ENCODE measurements at regions not wholly inside any gene's neighbourhood (a gene's known extent, or its start where the extent isn't known, plus 50 kb on each side); places are given as distances from the start of the nearest gene placed in this dataset.

- H3K4me1 ChIP-seq (replicated peaks), result no peaks in the 10 kb centered on the region
- H3K4me3 ChIP-seq, result no peak overlapping the region
- H3K9me3 ChIP-seq, result no peaks in the 10 kb centered on the region
- H3K27me3 ChIP-seq (replicated peaks; ENCODE audit: insufficient read depth), result no peaks in the 10 kb centered on the region
- H3K27ac ChIP-seq, result no peak overlapping the region
- 94% methylated on average over 1 of the region's 1 CpG for WGBS
- H3K36me3 ChIP-seq, result no peaks in the 10 kb centered on the region
- no peak for DNase-seq (ENCODE audit: low spot score)
- intact Hi-C loops (cut with DNase I), result no loop called here
- TF ChIP-seq POLR2A (IDR thresholded peaks at IDR 0.05) (no peak), POLR2AphosphoS5 (IDR thresholded peaks at IDR 0.05) (no peak), CTCF (IDR thresholded peaks at IDR 0.05) (no peak)
Observed at GRCh38 chr2:223524066-223524465, 78.1 kb downstream of the SCG2 start.

GRCh38 chr2:223526106-223526505 is 76.1 kb downstream of the SCG2 start:
- H3K27ac ChIP-seq, result no peak overlapping the region
- no peak for DNase-seq (ENCODE audit: low spot score)
- H3K4me3 ChIP-seq, result no peak overlapping the region
- no peaks in the 10 kb centered on the region for H3K4me1 ChIP-seq (replicated peaks)
- no peaks in the 10 kb centered on the region for H3K36me3 ChIP-seq
- intact Hi-C loops (cut with DNase I), result no loop called here
- H3K27me3 ChIP-seq (replicated peaks; ENCODE audit: insufficient read depth), result no peaks in the 10 kb centered on the region
- TF ChIP-seq CTCF (IDR thresholded peaks at IDR 0.05), result no peak
- no peaks in the 10 kb centered on the region for H3K9me3 ChIP-seq

GRCh38 chr2:223528036-223528435 is 74.1 kb downstream of the SCG2 start:
- Histone ChIP-seq H3K9me3 (no peaks in the 10 kb centered on the region), H3K27ac (no peak overlapping the region), H3K4me3 (no peak overlapping the region), H3K4me1 (replicated peaks) (no peaks in the 10 kb centered on the region), H3K36me3 (no peaks in the 10 kb centered on the region), H3K27me3 (replicated peaks; ENCODE audit: insufficient read depth) (no peaks in the 10 kb centered on the region)
- intact Hi-C loops (cut with DNase I), result no loop called here
- TF ChIP-seq POLR2A (IDR thresholded peaks at IDR 0.05) (no peak), CTCF (IDR thresholded peaks at IDR 0.05) (no peak)
- no peak for DNase-seq (ENCODE audit: low spot score)
- WGBS, result 49% methylated on average over 5 of the region's 5 CpGs

- Histone ChIP-seq H3K27ac (no peak overlapping the region), H3K36me3 (no peaks in the 10 kb centered on the region), H3K9me3 (no peaks in the 10 kb centered on the region), H3K27me3 (replicated peaks; ENCODE audit: insufficient read depth) (no peaks in the 10 kb centered on the region), H3K4me1 (replicated peaks) (no peaks in the 10 kb centered on the region), H3K4me3 (no peak overlapping the region)
- 88% methylated on average over 3 of the region's 3 CpGs for WGBS
- intact Hi-C loops (cut with DNase I), result no loop called here
- DNase-seq (ENCODE audit: low spot score), result no peak
- TF ChIP-seq POLR2A (IDR thresholded peaks at IDR 0.05) (no peak), CTCF (IDR thresholded peaks at IDR 0.05) (no peak), POLR2AphosphoS5 (IDR thresholded peaks at IDR 0.05) (no peak)
Observed at GRCh38 chr2:223529696-223530095, 72.5 kb downstream of the SCG2 start.

GRCh38 chr2:223530811-223531210 is 71.3 kb downstream of the SCG2 start:
- TF ChIP-seq POLR2A (IDR thresholded peaks at IDR 0.05) (no peak), POLR2AphosphoS5 (IDR thresholded peaks at IDR 0.05) (no peak), CTCF (IDR thresholded peaks at IDR 0.05) (no peak)
- intact Hi-C loops (cut with DNase I), result no loop called here
- 85% methylated on average over 4 of the region's 4 CpGs for WGBS

More at GRCh38 chr2:223530811-223531210, 71.3 kb downstream of the SCG2 start:
- Histone ChIP-seq H3K27ac (no peak overlapping the region), H3K9me3 (no peaks in the 10 kb centered on the region), H3K4me1 (replicated peaks) (no peaks in the 10 kb centered on the region), H3K4me3 (no peak overlapping the region), H3K36me3 (no peaks in the 10 kb centered on the region), H3K27me3 (replicated peaks; ENCODE audit: insufficient read depth) (no peaks in the 10 kb centered on the region)
- DNase-seq (ENCODE audit: low spot score), result no peak
